ENCODE measurements at regions not wholly inside any gene's neighbourhood (a gene's known extent, or its start where the extent isn't known, plus 50 kb on each side); places are given as distances from the start of the nearest gene placed in this dataset.

DNA sequence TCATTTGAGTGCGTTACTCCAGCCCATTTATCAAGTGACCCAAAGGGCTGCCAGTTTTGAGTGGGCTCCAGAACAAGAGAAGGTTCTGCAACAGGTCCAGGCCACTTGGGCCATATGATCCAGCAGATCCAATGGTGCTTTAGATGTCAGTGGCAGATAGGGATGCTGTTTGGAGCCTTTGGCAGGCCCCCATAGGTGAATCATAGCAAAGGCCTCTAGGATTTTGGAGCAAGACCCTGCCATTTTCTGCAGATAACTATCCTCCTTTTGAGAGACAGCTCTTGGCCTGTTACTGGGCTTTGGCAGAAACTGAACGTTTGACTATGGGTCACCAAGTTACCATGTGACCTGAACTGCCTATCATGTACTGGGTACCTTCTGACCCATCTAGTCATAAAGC is 358.8 kb upstream of the SEMA3C start:
- no peak overlapping the region for H3K27ac ChIP-seq (ENCODE audit: low read length)
- H4K20me1 ChIP-seq (ENCODE audit: low read length), result no peaks in the 10 kb centered on the region
- H3F3A ChIP-seq (ENCODE audit: low read length, unreplicated experiment), result no peaks in the 10 kb centered on the region
- no peaks in the 10 kb centered on the region for H3K9me3 ChIP-seq (ENCODE audit: low read length)
- H3K27me3 ChIP-seq (ENCODE audit: low read length), result no peaks in the 10 kb centered on the region
- no peaks in the 10 kb centered on the region for H3K4me1 ChIP-seq (ENCODE audit: insufficient read depth, low read length)
- H3K4me3 ChIP-seq (ENCODE audit: low read length), result no peak overlapping the region
- intact Hi-C loops (cut with micrococcal nuclease), result no loop called here
- TF ChIP-seq EZH2 (IDR thresholded peaks at IDR 0.05; ENCODE audit: low read length, unreplicated experiment) (no peak), EZH2phosphoT487 (IDR thresholded peaks at IDR 0.05; ENCODE audit: borderline replicate concordance, low read length) (no peak)
- TF ChIP-seq, protein P1, sequence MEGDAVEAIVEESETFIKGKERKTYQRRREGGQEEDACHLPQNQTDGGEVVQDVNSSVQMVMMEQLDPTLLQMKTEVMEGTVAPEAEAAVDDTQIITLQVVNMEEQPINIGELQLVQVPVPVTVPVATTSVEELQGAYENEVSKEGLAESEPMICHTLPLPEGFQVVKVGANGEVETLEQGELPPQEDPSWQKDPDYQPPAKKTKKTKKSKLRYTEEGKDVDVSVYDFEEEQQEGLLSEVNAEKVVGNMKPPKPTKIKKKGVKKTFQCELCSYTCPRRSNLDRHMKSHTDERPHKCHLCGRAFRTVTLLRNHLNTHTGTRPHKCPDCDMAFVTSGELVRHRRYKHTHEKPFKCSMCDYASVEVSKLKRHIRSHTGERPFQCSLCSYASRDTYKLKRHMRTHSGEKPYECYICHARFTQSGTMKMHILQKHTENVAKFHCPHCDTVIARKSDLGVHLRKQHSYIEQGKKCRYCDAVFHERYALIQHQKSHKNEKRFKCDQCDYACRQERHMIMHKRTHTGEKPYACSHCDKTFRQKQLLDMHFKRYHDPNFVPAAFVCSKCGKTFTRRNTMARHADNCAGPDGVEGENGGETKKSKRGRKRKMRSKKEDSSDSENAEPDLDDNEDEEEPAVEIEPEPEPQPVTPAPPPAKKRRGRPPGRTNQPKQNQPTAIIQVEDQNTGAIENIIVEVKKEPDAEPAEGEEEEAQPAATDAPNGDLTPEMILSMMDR (conservative IDR thresholded peaks at IDR 0.05; ENCODE audit: low read depth, low read length), result no peak
- ATAC-seq (no peak), DNase-seq (no peak)
- H3K9me2 ChIP-seq (replicated peaks; ENCODE audit: low read length), result no peaks in the 10 kb centered on the region
- ChIA-PET POLR2A (ENCODE audit: unreplicated experiment) (no interaction called here), CTCF (no interaction called here)
- H3K79me2 ChIP-seq (ENCODE audit: low read length), result no peaks in the 10 kb centered on the region
- no peak overlapping the region for H3K9ac ChIP-seq (ENCODE audit: low read length)
- no TSS peak for BruUV-seq (replicated peaks)
- no peak overlapping the region for H2AFZ ChIP-seq (ENCODE audit: low read length)
- no peaks in the 10 kb centered on the region for H3K36me3 ChIP-seq (ENCODE audit: low read depth, low read length)
- no peak overlapping the region for H3K4me2 ChIP-seq (ENCODE audit: low read length)

GRCh38 chr7:81273601-81274397 is 354.9 kb upstream of the SEMA3C start:
- no peak overlapping the region for H3K4me3 ChIP-seq (ENCODE audit: low read length)
- no peaks in the 10 kb centered on the region for H3K79me2 ChIP-seq (ENCODE audit: low read length)
- H3K36me3 ChIP-seq (ENCODE audit: low read depth, low read length), result no peaks in the 10 kb centered on the region
- no peaks in the 10 kb centered on the region for H3K9me3 ChIP-seq (ENCODE audit: low read length)
- no peaks in the 10 kb centered on the region for H3K9me2 ChIP-seq (replicated peaks; ENCODE audit: low read length)
- no peaks in the 10 kb centered on the region for H3K27me3 ChIP-seq (ENCODE audit: low read length)
- CTCF ChIA-PET, result no interaction called here
- DNase-seq (no peak), ATAC-seq (no peak)
- no peak overlapping the region for H3K27ac ChIP-seq (ENCODE audit: low read length)
- H3K9ac ChIP-seq (ENCODE audit: low read length), result no peak overlapping the region
- TF ChIP-seq EZH2phosphoT487 (IDR thresholded peaks at IDR 0.05; ENCODE audit: borderline replicate concordance, low read length) (no peak), EZH2 (IDR thresholded peaks at IDR 0.05; ENCODE audit: low read length, unreplicated experiment) (no peak)
- TF ChIP-seq, protein P1 (conservative IDR thresholded peaks at IDR 0.05; ENCODE audit: low read depth, low read length), result no peak
- no peaks in the 10 kb centered on the region for H4K20me1 ChIP-seq (ENCODE audit: low read length)
- intact Hi-C loops (cut with micrococcal nuclease), result no loop called here
- no TSS peak for BruUV-seq (replicated peaks)
- POLR2A ChIA-PET (ENCODE audit: unreplicated experiment), result no interaction called here
- H3K4me1 ChIP-seq (ENCODE audit: insufficient read depth, low read length), result no peaks in the 10 kb centered on the region
- no peak overlapping the region for H2AFZ ChIP-seq (ENCODE audit: low read length)
- H3F3A ChIP-seq (ENCODE audit: low read length, unreplicated experiment), result no peaks in the 10 kb centered on the region
- H3K4me2 ChIP-seq (ENCODE audit: low read length), result no peak overlapping the region

GRCh38 chr7:81272176-81272575 is 353.3 kb upstream of the SEMA3C start:
- Histone ChIP-seq H4K20me1 (ENCODE audit: low read length) (no peaks in the 10 kb centered on the region), H3K4me1 (ENCODE audit: insufficient read depth, low read length) (no peaks in the 10 kb centered on the region), H2AFZ (ENCODE audit: low read length) (no peak overlapping the region), H3K36me3 (ENCODE audit: low read depth, low read length) (no peaks in the 10 kb centered on the region), H3K4me3 (ENCODE audit: low read length) (no peak overlapping the region), H3K9me3 (ENCODE audit: low read length) (no peaks in the 10 kb centered on the region), H3K9me2 (replicated peaks; ENCODE audit: low read length) (no peaks in the 10 kb centered on the region), H3K79me2 (ENCODE audit: low read length) (no peaks in the 10 kb centered on the region), H3K9ac (ENCODE audit: low read length) (no peak overlapping the region), H3F3A (ENCODE audit: low read length, unreplicated experiment) (no peaks in the 10 kb centered on the region), H3K27ac (ENCODE audit: low read length) (no peak overlapping the region), H3K4me2 (ENCODE audit: low read length) (no peak overlapping the region), H3K27me3 (ENCODE audit: low read length) (no peaks in the 10 kb centered on the region)
- ATAC-seq, result no peak
- intact Hi-C loops (cut with micrococcal nuclease), result no loop called here
- BruUV-seq (replicated peaks), result no TSS peak
- DNase-seq, result no peak
- CTCF ChIA-PET, result no interaction called here
- POLR2A ChIA-PET (ENCODE audit: unreplicated experiment), result no interaction called here
- TF ChIP-seq, protein P1 (conservative IDR thresholded peaks at IDR 0.05; ENCODE audit: low read depth, low read length), result no peak
- no peak for TF ChIP-seq EZH2 (IDR thresholded peaks at IDR 0.05; ENCODE audit: low read length, unreplicated experiment)
- no peak for TF ChIP-seq EZH2phosphoT487 (IDR thresholded peaks at IDR 0.05; ENCODE audit: borderline replicate concordance, low read length)
